ENCODE measurements at regions not wholly inside any gene's neighbourhood (a gene's known extent, or its start where the extent isn't known, plus 50 kb on each side); places are given as distances from the start of the nearest gene placed in this dataset.
A peak's percentile ranks its signal among the peaks of the same experiment; 100 is the strongest.

DNA sequence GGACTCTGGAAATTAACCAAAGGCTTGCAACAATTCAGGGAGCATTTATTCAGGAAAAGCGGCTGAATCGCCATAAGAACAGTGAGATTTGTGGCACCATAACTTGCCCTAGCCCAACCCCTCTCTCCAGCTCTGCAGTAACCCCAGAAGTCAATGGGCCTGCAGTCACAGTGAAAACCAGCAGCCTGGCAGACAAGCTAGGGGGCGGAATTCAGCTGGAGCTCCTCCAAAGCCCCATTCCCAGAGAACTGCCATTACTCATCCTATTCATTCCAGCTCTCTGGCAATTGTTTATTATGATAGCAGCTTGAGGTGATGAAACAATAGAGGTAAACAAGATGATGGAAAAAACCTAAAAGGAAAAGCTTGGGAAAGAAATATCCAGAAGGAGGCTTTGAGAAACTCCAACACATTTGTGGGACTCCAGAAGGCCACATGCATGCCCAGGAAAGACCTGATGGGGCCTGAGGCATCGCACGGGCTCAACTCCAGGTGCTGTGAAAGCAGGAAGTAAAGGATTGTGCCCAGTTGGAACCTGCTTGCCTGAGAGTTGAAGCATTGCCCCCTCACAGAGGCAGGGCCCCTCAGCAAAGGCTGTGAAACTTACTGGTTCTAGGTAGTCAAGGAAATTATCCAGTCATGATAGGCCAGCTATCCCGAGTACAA, 126.7 kb downstream of the TWIST2 start:
- TF ChIP-seq Cebpa-rat (IDR thresholded peaks at IDR 0.05), result no peak
- Histone ChIP-seq H3K27me3 (0 out of 22 replicates have a peak, but pooled peaks cover 0 to under 1% (median 0%) of the 10 kb centered on the region in 11 experiments), H3K36me3 (no peaks in the 10 kb centered on the region), H3K4me3 (no peak overlapping the region), H4K20me1 (no peaks in the 10 kb centered on the region; a peak in 1 of 22 replicates), H3K9ac (no peak overlapping the region), H3K27ac (no peak overlapping the region), H3K4me1 (0 out of 20 replicates have a peak, but pooled peaks cover 0 to 5% (median 0%) of the 10 kb centered on the region in 10 experiments), H3K9me3 (replicated peaks in 1 of 11) (peaks cover 19 to 37% (median 24%) of the 10 kb centered on the region in 11 experiments), H3K4me2 (no peak overlapping the region)

DNA sequence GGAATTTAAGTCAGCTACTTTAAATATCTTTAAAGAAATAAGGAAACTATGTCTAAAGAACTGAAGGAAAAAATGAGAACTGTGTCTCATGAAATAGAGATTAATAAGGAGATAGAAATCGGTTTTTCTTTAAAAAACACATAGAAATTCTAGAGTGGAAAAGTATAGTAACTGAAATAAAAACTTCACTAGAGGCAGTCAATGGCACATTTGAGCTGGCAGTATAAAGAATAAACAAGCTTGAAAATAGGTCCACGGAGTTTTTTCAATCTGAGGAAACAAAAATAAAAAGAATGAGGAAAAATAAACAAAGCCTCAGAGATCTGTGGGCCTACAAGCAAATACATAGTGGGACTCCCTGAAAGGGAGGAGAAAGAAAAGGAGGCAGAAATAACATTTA, 127.5 kb downstream of the TWIST2 start:
- Histone ChIP-seq H3K4me3 (no peak overlapping the region), H4K20me1 (no peaks in the 10 kb centered on the region; a peak in 1 of 22 replicates), H3K4me1 (0 out of 20 replicates have a peak, but pooled peaks cover 0 to 5% (median 0%) of the 10 kb centered on the region in 10 experiments), H3K36me3 (no peaks in the 10 kb centered on the region), H3K27ac (no peak overlapping the region), H3K27me3 (no peaks in the 10 kb centered on the region), H3K9me3 (replicated peaks in 1 of 11) (peaks cover 21 to 43% (median 28%) of the 10 kb centered on the region in 11 experiments), H3K9ac (no peak overlapping the region), H3K4me2 (no peak overlapping the region)
- TF ChIP-seq Cebpa-rat (IDR thresholded peaks at IDR 0.05), result no peak

DNA sequence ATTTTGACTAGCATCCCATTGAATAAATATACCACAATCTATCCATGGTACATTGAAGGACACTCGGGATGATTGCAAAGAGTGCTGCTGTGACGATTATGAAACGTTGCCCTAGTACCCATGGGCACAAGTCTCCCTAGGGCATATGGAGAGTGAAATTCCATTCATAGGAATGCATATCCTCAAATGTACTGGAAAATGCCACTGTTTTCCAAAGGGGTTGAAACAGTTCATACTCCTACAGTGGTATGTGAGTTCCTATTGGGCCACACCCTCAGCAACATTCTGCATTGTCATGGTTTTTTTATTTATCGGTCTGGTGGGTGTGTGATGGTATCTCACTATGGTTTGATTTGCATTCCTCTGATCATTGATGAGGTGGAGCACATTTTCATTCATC, 130.6 kb downstream of the TWIST2 start:
- Histone ChIP-seq H3K4me3 (no peak overlapping the region), H3K27me3 (no peaks in the 10 kb centered on the region), H3K27ac (no peak overlapping the region), H3K9ac (no peak overlapping the region), H4K20me1 (no peaks in the 10 kb centered on the region), H3K4me1 (no peaks in the 10 kb centered on the region), H3K4me2 (no peak overlapping the region), H3K9me3 (replicated peaks in 1 of 11) (peaks cover 23 to 43% (median 33%) of the 10 kb centered on the region in 11 experiments), H3K36me3 (no peaks in the 10 kb centered on the region)
- no peak for TF ChIP-seq Cebpa-rat (IDR thresholded peaks at IDR 0.05)

DNA sequence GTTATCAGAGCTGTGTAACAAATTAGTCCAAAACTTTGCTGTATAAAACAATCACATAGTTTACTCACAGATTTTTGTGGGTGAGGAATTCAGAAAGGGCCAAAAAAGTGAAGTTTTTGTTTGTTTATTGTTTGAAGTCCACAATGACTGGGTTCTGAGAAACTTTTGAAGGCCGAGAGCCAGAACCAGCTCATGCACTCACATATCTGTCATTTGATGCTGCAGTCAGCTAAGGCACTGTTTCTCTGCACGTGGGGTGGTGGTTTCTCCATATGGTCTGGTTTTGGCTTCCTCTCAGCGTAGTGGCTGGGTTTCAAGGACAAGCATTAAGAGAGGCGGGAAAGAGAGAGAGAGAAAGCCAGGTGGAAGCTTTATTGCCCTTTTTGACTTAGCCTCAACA, 131.8 kb downstream of the TWIST2 start:
- no peaks in the 10 kb centered on the region for H3K27me3 ChIP-seq
- H3K4me1 ChIP-seq, result no peaks in the 10 kb centered on the region
- H3K27ac ChIP-seq, result no peak overlapping the region
- TF ChIP-seq Cebpa-rat (IDR thresholded peaks at IDR 0.05), result no peak
- no peaks in the 10 kb centered on the region for H3K36me3 ChIP-seq
- H3K4me2 ChIP-seq, result no peak overlapping the region
- no peak overlapping the region for H3K4me3 ChIP-seq
- no peak overlapping the region for H3K9ac ChIP-seq
- H3K9me3 ChIP-seq (replicated peaks in 1 of 11), result peaks cover 20 to 40% (median 30%) of the 10 kb centered on the region in 11 experiments
- no peaks in the 10 kb centered on the region for H4K20me1 ChIP-seq

DNA sequence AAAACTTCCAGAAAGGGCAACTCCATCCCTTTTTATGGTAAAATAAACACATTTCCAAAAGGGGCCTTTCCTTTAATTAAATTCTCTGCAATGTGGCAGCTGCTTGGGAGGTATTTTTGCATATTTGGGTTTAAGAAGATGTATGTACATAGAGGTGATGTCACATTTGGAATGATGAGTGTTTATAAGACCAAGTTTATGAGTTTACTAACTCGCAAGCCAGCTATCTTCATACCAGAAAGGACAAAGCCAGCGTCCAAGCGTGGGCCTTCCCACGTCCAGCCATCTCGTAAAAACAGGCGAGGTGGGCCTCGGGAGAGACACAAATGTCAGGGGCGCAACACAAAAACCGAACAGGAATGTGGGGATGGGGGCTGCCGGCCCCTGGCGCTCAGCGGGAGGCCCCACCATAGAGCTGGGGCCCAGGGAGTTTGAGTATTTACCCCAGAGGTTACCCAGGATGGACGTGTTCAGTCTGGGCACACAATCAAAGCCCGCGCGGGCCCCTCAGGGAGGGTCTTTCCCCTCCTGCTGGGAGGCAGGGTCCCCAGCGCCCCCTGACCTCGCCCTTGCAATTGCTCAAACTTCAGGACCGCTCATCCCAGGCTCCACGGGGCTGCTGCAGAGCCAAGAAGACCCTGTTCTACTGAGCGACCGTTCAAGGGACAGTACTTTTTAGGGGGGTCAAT, 137.3 kb downstream of the TWIST2 start:
- no peak overlapping the region for H3K4me2 ChIP-seq
- peaks cover 0 to 13% (median 0%) of the 10 kb centered on the region in 10 experiments; a peak in 3 of 20 replicates for H3K4me1 ChIP-seq
- H3K36me3 ChIP-seq, result no peaks in the 10 kb centered on the region
- H3K4me3 ChIP-seq, result no peak overlapping the region
- no peak for TF ChIP-seq Cebpa-rat (IDR thresholded peaks at IDR 0.05)
- no peaks in the 10 kb centered on the region for H3K27me3 ChIP-seq
- H4K20me1 ChIP-seq, result no peaks in the 10 kb centered on the region
- H3K27ac ChIP-seq, result no peak overlapping the region
- peaks cover 0 to 13% (median 6%) of the 10 kb centered on the region in 11 experiments; a peak in 12 of 22 replicates for H3K9me3 ChIP-seq (replicated peaks in 1 of 11)
- H3K9ac ChIP-seq, result no peak overlapping the region

DNA sequence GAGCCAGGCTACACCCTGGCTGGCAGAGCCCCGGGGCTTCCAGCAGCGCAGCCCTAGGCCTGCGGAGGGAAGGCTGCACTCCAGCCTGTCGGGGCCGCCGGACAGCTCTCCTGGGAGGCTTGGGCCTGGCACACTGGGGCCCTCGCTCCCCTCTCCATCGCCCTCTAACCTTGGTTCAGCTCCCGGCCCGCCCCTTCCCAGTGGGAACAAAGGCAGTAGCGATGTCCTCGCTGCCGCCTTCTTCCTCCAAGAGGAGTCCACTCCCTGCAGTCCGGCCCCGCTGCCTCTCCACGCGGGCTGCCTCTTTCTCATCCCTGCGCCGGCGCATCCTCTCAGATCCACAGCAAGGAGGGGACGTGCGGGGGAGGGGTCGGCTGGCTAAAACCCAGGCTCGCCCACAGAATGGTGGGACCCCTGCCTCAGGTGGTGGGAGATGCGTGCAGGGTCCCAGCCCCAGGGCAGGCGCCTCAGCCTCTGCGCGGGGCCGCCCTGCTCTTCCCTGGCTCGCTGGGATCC, 138.1 kb downstream of the TWIST2 start:
- no peak for TF ChIP-seq Cebpa-rat (IDR thresholded peaks at IDR 0.05)
- Histone ChIP-seq H4K20me1 (no peaks in the 10 kb centered on the region), H3K36me3 (no peaks in the 10 kb centered on the region), H3K9ac (no peak overlapping the region), H3K27ac (no peak overlapping the region), H3K9me3 (replicated peaks in 1 of 11) (peaks cover 0 to 9% (median 4%) of the 10 kb centered on the region in 11 experiments; a peak in 10 of 22 replicates), H3K27me3 (no peaks in the 10 kb centered on the region), H3K4me1 (peaks cover 0 to 13% (median 0%) of the 10 kb centered on the region in 10 experiments; a peak in 3 of 20 replicates), H3K4me2 (no peak overlapping the region), H3K4me3 (no peak overlapping the region)

DNA sequence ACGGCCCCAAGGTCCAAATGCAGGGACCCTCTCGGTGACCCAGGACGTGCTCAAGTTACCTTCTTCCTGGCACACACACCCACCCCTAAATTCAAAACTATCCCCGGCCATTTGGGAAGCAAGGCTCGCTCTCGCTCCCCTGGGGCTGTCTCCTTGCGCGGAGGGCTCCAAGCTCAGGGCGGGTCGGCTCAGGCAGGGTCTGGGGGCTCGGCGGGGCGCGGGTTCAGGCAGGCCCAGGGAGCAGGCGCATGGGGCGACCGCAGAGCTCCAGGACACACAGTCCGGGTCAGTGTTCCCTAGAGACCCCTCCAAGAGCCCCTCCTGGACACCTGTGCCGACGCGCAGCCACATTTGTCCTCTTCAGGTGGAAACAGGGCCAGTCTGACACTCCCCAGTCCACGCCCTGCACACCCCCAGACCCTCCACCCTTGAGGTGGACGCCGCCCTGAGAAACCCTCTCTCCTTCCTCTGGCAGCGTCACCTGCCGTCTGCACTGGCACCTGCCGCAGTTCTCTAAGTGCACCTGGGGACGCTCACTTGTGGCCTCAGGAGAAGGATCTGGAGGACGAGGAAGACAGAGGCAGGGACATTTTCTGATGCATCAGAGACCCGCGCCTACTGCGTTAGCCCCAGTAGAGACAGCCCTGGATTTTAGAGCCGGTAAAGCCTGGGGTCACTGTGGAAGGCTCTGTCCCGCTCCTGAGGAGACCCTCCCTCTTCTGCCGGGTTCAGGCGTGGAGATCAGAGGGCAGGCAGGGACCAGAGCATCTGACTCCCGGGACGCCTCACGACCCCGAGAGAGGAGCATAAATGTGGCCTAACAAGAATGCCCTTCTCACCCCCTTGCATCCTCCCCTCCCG, 138.8 kb downstream of the TWIST2 start:
- H3K9ac ChIP-seq, result 0 out of 22 replicates have a peak overlapping the region, but pooled peaks of 1 of the 11 experiments have one; percentile 6
- H3K27ac ChIP-seq, result no peak overlapping the region
- no peaks in the 10 kb centered on the region for H3K36me3 ChIP-seq
- H4K20me1 ChIP-seq, result no peaks in the 10 kb centered on the region
- no peaks in the 10 kb centered on the region for H3K27me3 ChIP-seq
- peaks cover 0 to 13% (median 0%) of the 10 kb centered on the region in 11 experiments; a peak in 3 of 22 replicates for H3K9me3 ChIP-seq (replicated peaks in 1 of 11)
- no peak overlapping the region for H3K4me2 ChIP-seq
- no peak for TF ChIP-seq Cebpa-rat (IDR thresholded peaks at IDR 0.05)
- H3K4me3 ChIP-seq, result no peak overlapping the region
- H3K4me1 ChIP-seq, result peaks cover 0 to 13% (median 0%) of the 10 kb centered on the region in 10 experiments; a peak in 3 of 20 replicates

DNA sequence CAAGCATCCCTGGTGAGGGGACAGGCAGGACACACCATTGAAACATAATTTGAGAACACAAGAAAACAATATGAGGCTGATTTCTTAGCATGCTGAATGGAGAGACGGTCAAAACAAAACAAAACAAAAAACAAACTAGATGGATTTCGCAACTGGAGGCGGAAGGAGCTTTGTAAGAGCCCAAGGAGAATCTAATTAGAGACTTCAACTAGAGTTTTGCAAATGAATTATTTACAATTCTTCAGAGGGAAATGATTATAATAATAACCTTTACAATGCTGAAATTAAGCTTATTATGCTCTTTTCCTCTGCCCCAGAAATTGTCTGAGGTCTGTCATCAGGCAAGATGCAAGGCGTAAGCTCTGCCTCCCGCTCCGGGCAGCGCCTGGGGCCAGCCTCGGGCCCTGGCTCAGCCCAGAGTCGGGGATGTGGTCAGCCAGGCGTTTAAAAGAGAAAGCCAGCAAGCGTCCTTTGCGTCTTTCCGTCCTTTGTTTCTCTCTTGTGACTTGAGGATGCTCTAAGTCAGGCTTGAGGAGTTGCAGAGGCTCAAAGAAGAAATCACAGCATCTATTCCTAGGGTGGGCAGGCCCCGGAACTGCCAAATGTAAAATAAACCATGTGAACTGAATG, 139.6 kb downstream of the TWIST2 start:
- H3K36me3 ChIP-seq, result no peaks in the 10 kb centered on the region
- H3K9ac ChIP-seq, result 0 out of 22 replicates have a peak overlapping the region, but pooled peaks of 1 of the 11 experiments have one; percentile 6
- peaks cover 0 to 15% (median 0%) of the 10 kb centered on the region in 11 experiments; a peak in 3 of 22 replicates for H3K9me3 ChIP-seq (replicated peaks in 1 of 11)
- H3K4me2 ChIP-seq, result peak overlapping the region in 3 of 11 experiments; percentile 3 to 13 (median 3); a peak in 1 of 22 replicates
- H3K27ac ChIP-seq, result no peak overlapping the region
- H3K4me1 ChIP-seq, result peaks cover 0 to 13% (median 0%) of the 10 kb centered on the region in 10 experiments; a peak in 3 of 20 replicates
- H3K4me3 ChIP-seq, result no peak overlapping the region
- H4K20me1 ChIP-seq, result no peaks in the 10 kb centered on the region
- no peaks in the 10 kb centered on the region for H3K27me3 ChIP-seq
- TF ChIP-seq Cebpa-rat (IDR thresholded peaks at IDR 0.05), result no peak

Data from BLaER1 treated with 17β-estradiol and CSF1 and Interleukin-3, amounts not matched to agents 10 nM and 100 nM (cell line).